ENCODE measurements at regions not wholly inside any gene's neighbourhood (a gene's known extent, or its start where the extent isn't known, plus 50 kb on each side); places are given as distances from the start of the nearest gene placed in this dataset.

- DNase-seq (ENCODE audit: low read depth, low spot score): no peak
- H3K4me3 ChIP-seq (ENCODE audit: control insufficient read depth in 2 of 3, extremely low read depth in 1 of 3, insufficient read depth in 2 of 3, low read depth in 1 of 3, low read length in 3 of 3): no peak overlapping the region
- no peak overlapping the region for H3K9ac ChIP-seq (ENCODE audit: control insufficient read depth, extremely low read depth, insufficient read depth, low read length)
- no peaks in the 10 kb centered on the region for H3K9me1 ChIP-seq (ENCODE audit: control insufficient read depth, extremely low read depth, insufficient read depth, low read length)
- no peak for TF ChIP-seq CTCF (optimal IDR thresholded peaks at IDR 0.05 in 1 of 3, IDR thresholded peaks at IDR 0.05 in 1 of 3, conservative IDR thresholded peaks at IDR 0.05 in 1 of 3; ENCODE audit: extremely low read depth in 1 of 3, insufficient read depth in 2 of 3, low read length in 3 of 3)
- TF ChIP-seq EZH2 (IDR thresholded peaks at IDR 0.05; ENCODE audit: low read length): no peak
- dilution Hi-C loops (cut with MboI; ENCODE audit: extremely low pct_ligation_motif_present, low sequenced_read_pairs): no loop called here
- FAIRE-seq: no peak
- H3K36me3 ChIP-seq (ENCODE audit: control insufficient read depth in 2 of 2, extremely low read depth in 1 of 2, insufficient read depth in 2 of 2, low read length in 2 of 2): no peaks in the 10 kb centered on the region
- no peaks in the 10 kb centered on the region for H3K9me3 ChIP-seq (ENCODE audit: control insufficient read depth, low read depth, low read length)
- no peaks in the 10 kb centered on the region for H3K27me3 ChIP-seq (ENCODE audit: control insufficient read depth, extremely low read depth, insufficient read depth, low read length)
- H4K20me1 ChIP-seq (ENCODE audit: control insufficient read depth, extremely low read depth, insufficient read depth, low read length): no peaks in the 10 kb centered on the region
- H3K27ac ChIP-seq (ENCODE audit: control insufficient read depth, insufficient read depth, low read length): no peak overlapping the region
- no peak overlapping the region for H2AFZ ChIP-seq (ENCODE audit: control insufficient read depth, low read length)
- H3K4me2 ChIP-seq (ENCODE audit: control insufficient read depth, extremely low read depth, insufficient read depth, low read depth, low read length): no peak overlapping the region
- no peaks in the 10 kb centered on the region for H3K4me1 ChIP-seq (ENCODE audit: control insufficient read depth, extremely low read depth, insufficient read depth, low read length)
- H3K79me2 ChIP-seq (ENCODE audit: control insufficient read depth, insufficient read depth, low read length): no peaks in the 10 kb centered on the region
Measured at GRCh38 chr3:18782191-18782590, 357.1 kb upstream of the SATB1 start.

GRCh38 chr3:18780959-18781358, 355.8 kb upstream of the SATB1 start:
- Histone ChIP-seq H3K9ac (ENCODE audit: control insufficient read depth, extremely low read depth, insufficient read depth, low read length) (no peak overlapping the region), H3K9me3 (ENCODE audit: control insufficient read depth, low read depth, low read length) (no peaks in the 10 kb centered on the region), H3K9me1 (ENCODE audit: control insufficient read depth, extremely low read depth, insufficient read depth, low read length) (no peaks in the 10 kb centered on the region), H3K4me3 (ENCODE audit: control insufficient read depth in 2 of 3, extremely low read depth in 1 of 3, insufficient read depth in 2 of 3, low read depth in 1 of 3, low read length in 3 of 3) (no peak overlapping the region), H3K36me3 (ENCODE audit: control insufficient read depth in 2 of 2, extremely low read depth in 1 of 2, insufficient read depth in 2 of 2, low read length in 2 of 2) (no peaks in the 10 kb centered on the region), H3K4me2 (ENCODE audit: control insufficient read depth, extremely low read depth, insufficient read depth, low read depth, low read length) (no peak overlapping the region), H3K79me2 (ENCODE audit: control insufficient read depth, insufficient read depth, low read length) (no peaks in the 10 kb centered on the region), H2AFZ (ENCODE audit: control insufficient read depth, low read length) (no peak overlapping the region), H4K20me1 (ENCODE audit: control insufficient read depth, extremely low read depth, insufficient read depth, low read length) (no peaks in the 10 kb centered on the region), H3K27ac (ENCODE audit: control insufficient read depth, insufficient read depth, low read length) (no peak overlapping the region), H3K4me1 (ENCODE audit: control insufficient read depth, extremely low read depth, insufficient read depth, low read length) (no peaks in the 10 kb centered on the region), H3K27me3 (ENCODE audit: control insufficient read depth, extremely low read depth, insufficient read depth, low read length) (no peaks in the 10 kb centered on the region)
- dilution Hi-C loops (cut with MboI; ENCODE audit: extremely low pct_ligation_motif_present, low sequenced_read_pairs): no loop called here
- TF ChIP-seq CTCF (optimal IDR thresholded peaks at IDR 0.05 in 1 of 3, IDR thresholded peaks at IDR 0.05 in 1 of 3, conservative IDR thresholded peaks at IDR 0.05 in 1 of 3; ENCODE audit: extremely low read depth in 1 of 3, insufficient read depth in 2 of 3, low read length in 3 of 3) (no peak), EZH2 (IDR thresholded peaks at IDR 0.05; ENCODE audit: low read length) (no peak)
- no peak for FAIRE-seq
- no peak for DNase-seq (ENCODE audit: low read depth, low spot score)

All from keratinocyte (primary cell).